GM12878 (cell line): ENCODE measurements at regions not wholly inside any gene's neighbourhood (a gene's known extent, or its start where the extent isn't known, plus 50 kb on each side); places are given as distances from the start of the nearest gene placed in this dataset.

Source experiments
- ATAC-seq: fragments of 200-7000 bp; cut with Tn5 transposase; 3 replicates; pipeline ENCODE4 v1.9.1; 2020; ENCODE audit warnings: mild to moderate bottlenecking, moderate library complexity
- BruUV-seq: library from RNA; stranded (reverse); fragments of 400-500 nt; replicated peaks from 2 replicates; lab custom pipeline; 2021; lab: Mats Ljungman, UMichigan
- CTCF ChIA-PET: fragments of 300-600 bp; sonication (Branson Sonifier 250); formaldehyde crosslinking; extraction: SDS; loops from one replicate; lab custom pipeline; 2021; ENCODE audit warnings: inconsistent platforms; lab: Yijun Ruan, JAX
- POLR2A ChIA-PET: fragments of 350-600 bp; formaldehyde crosslinking; extraction: SDS; loops from one replicate; lab custom pipeline; 2021; ENCODE audit warnings: inconsistent platforms; lab: Charles Lee
- RAD21 ChIA-PET: fragments of 300-600 bp; sonication (Branson Sonifier 250); formaldehyde crosslinking; loops from one replicate; lab custom pipeline; 2023; ENCODE audit warnings: antibody characterized with exemption; ENCODE audit not compliant: unreplicated experiment; lab: Charles Lee
- SMC1A ChIA-PET: fragments of 300-600 bp; sonication (Branson Sonifier 250); formaldehyde crosslinking; loops from one replicate; lab custom pipeline; 2023; ENCODE audit not compliant: unreplicated experiment, uncharacterized antibody; lab: Charles Lee
- DNase-seq: peaks from one replicate; pipeline ENCODE4 v3.0.0-alpha.2; 2011; ENCODE audit warnings: low read depth, low spot score
- FAIRE-seq: peaks from 3 replicates; lab custom pipeline; 2011; peaks lifted over from hg19 to GRCh38; lab: Jason Lieb, UNC
- H2AFZ ChIP-seq: 2 replicates; pipeline ENCODE4 v1.6.0; 2011; ENCODE audit warnings: low read depth, low read length, control low read depth; ENCODE audit not compliant: control insufficient read depth
- H3K27ac ChIP-seq: 2 replicates; pipeline ENCODE4 v1.5.1; 2011; ENCODE audit warnings: control low read depth; ENCODE audit not compliant: control insufficient read depth, insufficient read depth
- H3K27me3 ChIP-seq, 2 experiments: replicated peaks in 1 of 2; 2 replicates each; pipeline versions ENCODE4 v1.6.0 to v1.6.1; 2011; ENCODE audit warnings: low read length in 1 of 2; ENCODE audit not compliant: control insufficient read depth in 2 of 2, insufficient read depth in 2 of 2
- H3K36me3 ChIP-seq, 2 experiments: 2 replicates each; pipeline ENCODE4 v1.5.1; 2011; ENCODE audit warnings: low read length in 1 of 2; ENCODE audit not compliant: control insufficient read depth in 2 of 2, insufficient read depth in 2 of 2
- H3K4me1 ChIP-seq: 2 replicates; pipeline ENCODE4 v1.6.1; 2011; ENCODE audit warnings: mild to moderate bottlenecking, low read length, moderate library complexity, mixed read lengths; ENCODE audit not compliant: control insufficient read depth, insufficient read depth
- H3K4me2 ChIP-seq: 2 replicates; pipeline ENCODE4 v1.6.0; 2011; ENCODE audit warnings: control low read depth; ENCODE audit not compliant: control insufficient read depth, insufficient read depth
- H3K4me3 ChIP-seq: fragments of 200-600 bp; sonication (generic); 2 replicates; pipeline ENCODE4 v1.5.1; 2016
- H3K79me2 ChIP-seq: 2 replicates; pipeline ENCODE4 v1.6.0; 2011; ENCODE audit warnings: low read length; ENCODE audit not compliant: control insufficient read depth, insufficient read depth
- H3K9ac ChIP-seq: 2 replicates; pipeline ENCODE4 v1.8.0; 2011; ENCODE audit warnings: low read length, control low read depth, mixed read lengths; ENCODE audit not compliant: control insufficient read depth, insufficient read depth
- H3K9me3 ChIP-seq: replicated peaks from 3 replicates; pipeline ENCODE4 v1.5.1; 2011; ENCODE audit warnings: mild to moderate bottlenecking, low read length; ENCODE audit not compliant: control insufficient read depth, insufficient read depth
- H4K20me1 ChIP-seq: 2 replicates; pipeline ENCODE4 v1.6.0; 2011; ENCODE audit not compliant: control insufficient read depth, insufficient read depth
- ASH2L ChIP-seq: fragments of 300-600, 200-600 bp; sonication (generic); IDR thresholded peaks from 2 replicates; pipeline ENCODE4 v1.6.1; 2017; ENCODE audit warnings: low read depth, mild to moderate bottlenecking, borderline replicate concordance
- BHLHE40 ChIP-seq, 2 experiments: fragments of 450-650 bp in 1 of 2; IDR thresholded peaks; 2 replicates each; pipeline ENCODE4 v1.6.1; 2011 to 2017; ENCODE audit warnings: low read depth in 2 of 2, borderline replicate concordance in 1 of 2, improper control_type of control experiment in 1 of 2, low read length in 1 of 2, mild to moderate bottlenecking in 1 of 2
- CHD1 ChIP-seq: IDR thresholded peaks from 2 replicates; pipeline ENCODE4 v1.6.1; 2012; ENCODE audit warnings: low read depth, low read length, improper control_type of control experiment
- E2F4 ChIP-seq: IDR thresholded peaks from 2 replicates; pipeline ENCODE4 v1.6.1; 2012; ENCODE audit warnings: low read depth, low read length, improper control_type of control experiment
- HDAC6 ChIP-seq: fragments of 200-600 bp; sonication (generic); IDR thresholded peaks from one replicate; pipeline ENCODE4 v1.8.0; 2017; ENCODE audit warnings: antibody characterized with exemption; ENCODE audit not compliant: unreplicated experiment
- IKZF2 ChIP-seq, 2 experiments: fragments of 450-650 bp; IDR thresholded peaks; 2 replicates each; pipeline ENCODE4 v1.6.1; 2017; ENCODE audit warnings: mild to moderate bottlenecking in 2 of 2, moderate library complexity in 2 of 2
- MLLT1 ChIP-seq: fragments of 450-650 bp; IDR thresholded peaks from 2 replicates; pipeline ENCODE4 v1.6.1; 2016; ENCODE audit warnings: mild to moderate bottlenecking
- RELA ChIP-seq: fragments of 450-650 bp; IDR thresholded peaks from 2 replicates; pipeline ENCODE4 v1.8.0; 2014; ENCODE audit warnings: borderline replicate concordance; ENCODE audit not compliant: partially characterized antibody
- SMAD5 ChIP-seq: IDR thresholded peaks from 2 replicates; pipeline ENCODE4 v1.6.1; 2016; ENCODE audit warnings: antibody characterized with exemption, low read depth
- SMC3 ChIP-seq: IDR thresholded peaks from 2 replicates; pipeline ENCODE4 v1.6.1; 2011; ENCODE audit warnings: low read length, improper control_type of control experiment, borderline replicate concordance
- ZZZ3 ChIP-seq: IDR thresholded peaks from 2 replicates; pipeline ENCODE4 v1.6.1; 2011; ENCODE audit warnings: low read depth; ENCODE audit not compliant: control insufficient read depth, insufficient read length
- WGBS: methylation state at CpG from one replicate; pipeline ENCODE4 v1.1.6; 2016; ENCODE audit warnings: low lambda C conversion rate; ENCODE audit not compliant: insufficient replicate concordance, insufficient coverage; ENCODE audit errors: missing lambda C conversion rate; 5-methylcytosine and 5-hydroxymethylcytosine counted together
- in situ Hi-C: fragments of 300-500 bp; cut with MboI; formaldehyde crosslinking; loops from 9 replicates; pipeline ENCODE4 v1.14.3; 2018; ENCODE audit warnings: mixed read lengths
- intact Hi-C: fragments of 100-400 bp; cut with micrococcal nuclease; formaldehyde crosslinking; loops from one replicate; pipeline ENCODE4 v1.14.2; 2022; ENCODE audit not compliant: unreplicated experiment

- TF ChIP-seq MLLT1: no peak
- TF ChIP-seq ZZZ3: no peak
- no peak for TF ChIP-seq ASH2L
- no peak for TF ChIP-seq SMAD5
- no peak for TF ChIP-seq RELA
- no peak for TF ChIP-seq SMC3
- no peak for TF ChIP-seq HDAC6
- TF ChIP-seq E2F4: no peak
These were observed 97.1 kb upstream of the TMC3 start (continued) for GRCh38 chr15:81471151-81471550.

GRCh38 chr15:81469154-81469553 lies 95.1 kb upstream of the TMC3 start:
- H3K4me3 ChIP-seq: no peak overlapping the region

More at GRCh38 chr15:81469154-81469553, 95.1 kb upstream of the TMC3 start:
- no peak for ATAC-seq
- no peaks in the 10 kb centered on the region for H3K9me3 ChIP-seq
- H3K36me3 ChIP-seq: no peaks in the 10 kb centered on the region
- ChIA-PET RAD21 (no interaction called here), CTCF (interaction anchor here (1.9 to 2.0 kb wide), 2 partner anchors 12 to 471 kb away, joined by 5 to 14 read pairs; no protein-coding TSS in a partner anchor), POLR2A (no interaction called here), SMC1A (interaction anchor here (1.4 to 1.6 kb wide), 2 partner anchors 13 to 200 kb away, joined by 3 to 4 read pairs; no protein-coding TSS in a partner anchor)
- TF ChIP-seq CHD1 (no peak), BHLHE40 (IDR thresholded peaks at IDR 0.05; ENCODE audit: borderline replicate concordance in 1 of 2, low read depth in 2 of 2, low read length in 1 of 2) (no peak), IKZF2 (IDR thresholded peaks at IDR 0.05) (no peak)
- H4K20me1 ChIP-seq: no peaks in the 10 kb centered on the region
- in situ Hi-C loops: no loop called here
- H3K27me3 ChIP-seq: no peaks in the 10 kb centered on the region; a peak in 1 of 4 replicates
- H2AFZ ChIP-seq: no peak overlapping the region
- H3K27ac ChIP-seq: no peak overlapping the region
- H3K4me2 ChIP-seq: no peak overlapping the region
- no peak for DNase-seq
- no peaks in the 10 kb centered on the region for H3K4me1 ChIP-seq
- BruUV-seq: no TSS peak
- no peak for FAIRE-seq
- no peak overlapping the region for H3K9ac ChIP-seq
- WGBS: 46% methylated on average over 5 of the region's 5 CpGs
- no peaks in the 10 kb centered on the region for H3K79me2 ChIP-seq
- intact Hi-C loops: no loop called here
